ENCODE measurements at regions not wholly inside any gene's neighbourhood (a gene's known extent, or its start where the extent isn't known, plus 50 kb on each side); places are given as distances from the start of the nearest gene placed in this dataset.
A peak's percentile ranks its signal among the peaks of the same experiment; 100 is the strongest.

DNA sequence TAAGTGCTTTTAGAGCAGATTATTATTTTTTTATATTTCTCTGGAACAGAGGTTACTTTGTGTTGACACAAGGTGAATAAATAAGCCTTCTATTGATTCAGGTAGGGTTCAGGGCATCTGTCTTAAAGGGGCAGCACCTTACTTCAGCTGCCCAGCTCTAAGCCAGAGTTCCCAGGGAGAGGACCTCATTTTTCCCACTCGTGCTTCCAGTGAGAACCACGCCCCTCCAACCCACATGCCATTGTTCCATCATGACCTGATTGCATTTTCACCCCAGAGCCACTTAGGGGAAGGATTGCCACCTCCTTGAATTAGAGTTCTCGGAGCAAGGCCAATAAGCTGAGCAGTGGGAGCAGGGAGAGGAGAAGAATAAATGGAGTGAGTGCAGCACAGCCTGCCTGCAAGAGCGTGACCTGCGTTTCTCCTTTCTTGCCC, 104.3 kb upstream of the FRY start:
- Histone ChIP-seq H3K27me3 (ENCODE audit: control insufficient read depth, insufficient read depth, low read length) (no peaks in the 10 kb centered on the region), H3K4me1 (ENCODE audit: control insufficient read depth, insufficient read depth, low read length) (peaks cover 26% of the 10 kb centered on the region), H3K4me3 (ENCODE audit: low read depth, low read length) (no peak overlapping the region), H3K9me3 (ENCODE audit: control insufficient read depth, insufficient read depth, low read length) (no peaks in the 10 kb centered on the region), H3K36me3 (ENCODE audit: control insufficient read depth, insufficient read depth, low read length) (no peaks in the 10 kb centered on the region), H3K9ac (ENCODE audit: low read depth, low read length) (no peak overlapping the region), H3K27ac (ENCODE audit: low read depth, low read length) (no peak overlapping the region)

DNA sequence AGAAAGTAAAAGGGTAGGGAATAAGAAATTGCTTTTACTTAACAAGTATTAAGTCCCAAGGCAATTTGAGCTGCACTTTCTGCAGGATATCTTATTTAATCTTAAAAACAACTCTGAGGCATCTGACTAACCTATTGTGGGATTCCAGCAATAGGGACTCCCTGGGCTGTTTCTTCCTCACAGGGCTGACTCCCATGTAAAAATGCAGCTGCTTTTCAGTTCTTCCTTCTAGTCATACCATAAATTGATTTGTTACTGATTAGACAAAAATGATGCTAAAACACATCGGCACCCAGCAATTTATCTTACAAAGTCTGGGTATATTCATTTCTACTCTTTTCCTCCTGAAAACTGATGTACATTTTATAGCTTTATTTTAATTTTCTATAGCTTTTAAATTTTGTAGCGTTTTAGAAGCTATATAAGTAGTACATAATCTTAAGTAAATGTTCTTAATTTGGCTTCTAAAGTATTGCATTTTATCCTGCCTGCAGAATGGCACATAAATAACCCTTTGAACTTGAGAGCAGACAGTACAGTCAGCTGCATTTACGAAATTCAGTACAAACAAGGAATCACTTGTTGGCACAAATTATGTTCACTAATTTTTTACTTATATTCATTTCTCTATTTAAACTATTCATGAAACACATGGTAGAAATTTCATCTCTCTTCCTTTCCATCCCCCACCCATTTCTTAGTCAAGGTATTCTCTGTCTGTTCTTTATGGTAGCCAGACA, 102.4 kb upstream of the FRY start:
- H3K9ac ChIP-seq (ENCODE audit: low read depth, low read length), result no peak overlapping the region
- H3K4me1 ChIP-seq (ENCODE audit: control insufficient read depth, insufficient read depth, low read length), result peaks cover 14% of the 10 kb centered on the region
- H3K36me3 ChIP-seq (ENCODE audit: control insufficient read depth, insufficient read depth, low read length), result no peaks in the 10 kb centered on the region
- no peak overlapping the region for H3K27ac ChIP-seq (ENCODE audit: low read depth, low read length)
- H3K27me3 ChIP-seq (ENCODE audit: control insufficient read depth, insufficient read depth, low read length), result no peaks in the 10 kb centered on the region
- no peak overlapping the region for H3K4me3 ChIP-seq (ENCODE audit: low read depth, low read length)
- no peaks in the 10 kb centered on the region for H3K9me3 ChIP-seq (ENCODE audit: control insufficient read depth, insufficient read depth, low read length)

DNA sequence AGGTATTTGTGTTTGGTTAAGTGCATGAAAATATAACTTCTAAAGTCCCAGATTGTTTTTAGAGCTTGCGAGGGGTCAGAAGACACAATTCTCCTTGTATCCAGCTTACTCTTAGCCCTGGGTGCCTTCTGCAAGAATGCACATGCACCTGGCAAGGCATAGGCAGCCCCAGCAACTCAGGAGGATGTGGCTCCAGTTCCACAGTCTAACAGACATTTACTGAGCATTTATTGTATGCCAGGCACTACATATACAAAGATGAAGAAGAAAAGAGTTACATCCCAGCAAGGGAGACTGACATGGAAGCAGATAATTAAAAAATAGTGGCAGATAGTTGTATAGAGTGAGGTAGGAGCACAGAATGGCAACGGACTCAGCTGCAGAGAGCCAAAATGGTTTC, 101.1 kb upstream of the FRY start:
- Histone ChIP-seq H3K36me3 (ENCODE audit: control insufficient read depth, insufficient read depth, low read length) (no peaks in the 10 kb centered on the region), H3K27ac (ENCODE audit: low read depth, low read length) (no peak overlapping the region)

DNA sequence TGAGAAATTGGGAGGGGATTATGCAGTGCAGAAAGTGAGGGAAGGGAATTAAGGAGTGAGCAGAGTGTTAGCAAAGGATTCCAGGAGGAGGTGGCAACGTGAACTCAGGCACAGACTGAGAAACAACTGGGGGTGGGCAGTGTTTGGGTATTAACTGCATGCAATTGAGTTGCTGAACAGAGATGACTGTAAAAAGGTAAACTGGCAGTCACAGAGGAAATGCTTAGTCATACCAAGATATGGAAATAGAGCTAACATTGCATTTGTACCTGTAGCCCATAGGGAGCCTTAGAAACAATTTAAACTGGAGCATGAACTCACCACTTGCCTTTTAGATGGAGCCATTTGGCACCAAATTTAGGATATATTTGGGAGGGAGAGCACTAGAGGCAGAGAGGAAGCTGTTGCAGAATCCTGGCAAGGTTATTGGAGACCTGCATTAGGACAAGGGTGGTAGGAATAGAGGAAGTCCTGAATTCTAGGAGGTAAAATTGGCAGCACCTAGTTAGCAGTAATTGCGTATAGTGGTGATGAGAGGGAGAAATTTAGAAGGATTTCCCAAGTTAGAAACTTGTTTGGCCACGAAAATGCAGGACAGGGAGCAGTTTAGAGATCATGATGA, 100.6 kb upstream of the FRY start:
- H3K36me3 ChIP-seq (ENCODE audit: control insufficient read depth, insufficient read depth, low read length), result no peaks in the 10 kb centered on the region
- no peaks in the 10 kb centered on the region for H3K9me3 ChIP-seq (ENCODE audit: control insufficient read depth, insufficient read depth, low read length)
- H3K27ac ChIP-seq (ENCODE audit: low read depth, low read length), result no peak overlapping the region
- H3K4me1 ChIP-seq (ENCODE audit: control insufficient read depth, insufficient read depth, low read length), result peaks cover 14% of the 10 kb centered on the region
- no peaks in the 10 kb centered on the region for H3K27me3 ChIP-seq (ENCODE audit: control insufficient read depth, insufficient read depth, low read length)
- no peak overlapping the region for H3K9ac ChIP-seq (ENCODE audit: low read depth, low read length)
- H3K4me3 ChIP-seq (ENCODE audit: low read depth, low read length), result no peak overlapping the region

More for the DNA sequence above, 101.1 kb upstream of the FRY start:
- Histone ChIP-seq H3K9ac (ENCODE audit: low read depth, low read length) (no peak overlapping the region), H3K4me1 (ENCODE audit: control insufficient read depth, insufficient read depth, low read length) (peaks cover 14% of the 10 kb centered on the region), H3K4me3 (ENCODE audit: low read depth, low read length) (no peak overlapping the region), H3K27me3 (ENCODE audit: control insufficient read depth, insufficient read depth, low read length) (no peaks in the 10 kb centered on the region), H3K9me3 (ENCODE audit: control insufficient read depth, insufficient read depth, low read length) (no peaks in the 10 kb centered on the region)

DNA sequence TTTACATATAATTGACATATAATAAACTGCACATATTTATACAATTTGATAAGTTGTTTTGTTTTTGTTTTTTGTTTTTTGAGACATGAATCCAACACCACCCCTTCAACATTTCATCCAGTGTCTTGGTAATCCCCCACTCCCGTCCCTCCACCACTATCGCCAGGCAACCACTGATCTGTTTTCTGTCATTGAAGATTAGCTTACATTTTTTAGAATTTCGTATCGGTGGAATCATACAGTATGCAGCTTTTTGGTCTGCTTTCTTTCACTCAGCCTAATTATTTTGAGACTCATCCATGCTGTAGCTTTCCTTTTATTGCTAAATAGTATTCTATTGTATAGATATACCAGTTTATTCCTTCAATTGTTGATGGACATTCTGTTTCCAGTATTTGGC, 94.1 kb upstream of the FRY start:
- Histone ChIP-seq H3K9me3 (ENCODE audit: control insufficient read depth, insufficient read depth, low read length) (no peaks in the 10 kb centered on the region), H3K27ac (ENCODE audit: low read depth, low read length) (no peak overlapping the region), H3K36me3 (ENCODE audit: control insufficient read depth, insufficient read depth, low read length) (no peaks in the 10 kb centered on the region), H3K9ac (ENCODE audit: low read depth, low read length) (no peak overlapping the region), H3K4me3 (ENCODE audit: low read depth, low read length) (no peak overlapping the region), H3K4me1 (ENCODE audit: control insufficient read depth, insufficient read depth, low read length) (no peaks in the 10 kb centered on the region), H3K27me3 (ENCODE audit: control insufficient read depth, insufficient read depth, low read length) (no peaks in the 10 kb centered on the region)

DNA sequence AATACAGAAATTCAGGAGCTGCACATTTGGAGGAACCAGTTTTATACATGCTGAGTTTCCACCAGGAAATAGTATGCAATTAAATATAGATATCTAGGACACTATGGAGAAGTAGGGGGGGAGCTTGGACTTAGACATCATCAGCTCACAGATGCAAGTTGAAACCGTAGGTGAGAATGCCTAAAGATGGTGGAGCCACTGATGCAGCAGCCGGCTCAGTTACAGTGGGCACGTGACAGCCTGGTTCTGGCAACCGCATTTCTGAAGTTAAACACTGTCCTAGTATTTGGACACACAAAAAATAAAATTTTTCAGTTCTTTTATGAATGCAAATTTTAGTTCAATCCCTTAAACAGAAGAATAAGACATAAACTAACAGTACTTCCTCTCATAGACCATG, 91.5 kb upstream of the FRY start:
- Histone ChIP-seq H3K27ac (ENCODE audit: low read depth, low read length) (no peak overlapping the region), H3K4me3 (ENCODE audit: low read depth, low read length) (no peak overlapping the region), H3K27me3 (ENCODE audit: control insufficient read depth, insufficient read depth, low read length) (no peaks in the 10 kb centered on the region), H3K9ac (ENCODE audit: low read depth, low read length) (no peak overlapping the region), H3K36me3 (ENCODE audit: control insufficient read depth, insufficient read depth, low read length) (no peaks in the 10 kb centered on the region), H3K9me3 (ENCODE audit: control insufficient read depth, insufficient read depth, low read length) (no peaks in the 10 kb centered on the region), H3K4me1 (ENCODE audit: control insufficient read depth, insufficient read depth, low read length) (no peaks in the 10 kb centered on the region)

DNA sequence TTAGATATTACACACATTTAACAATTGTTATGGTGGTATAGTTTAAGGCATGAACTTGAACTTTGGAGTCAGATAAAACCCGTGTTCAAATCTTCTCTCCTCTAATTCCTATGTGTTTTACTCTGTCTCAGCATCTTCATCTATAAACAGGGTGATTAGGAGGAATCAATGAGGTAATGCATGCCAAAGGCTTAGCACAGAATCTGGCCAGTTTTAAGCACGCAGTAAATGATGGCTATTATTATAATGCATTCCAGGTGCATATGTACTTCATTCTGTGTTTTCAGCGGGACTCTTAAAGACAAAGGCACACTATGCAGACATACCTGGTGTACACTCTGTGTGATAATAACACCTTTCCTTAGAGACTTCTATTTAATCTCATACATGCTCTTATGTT, 88.0 kb upstream of the FRY start:
- Histone ChIP-seq H3K4me3 (ENCODE audit: low read depth, low read length) (no peak overlapping the region), H3K9me3 (ENCODE audit: control insufficient read depth, insufficient read depth, low read length) (no peaks in the 10 kb centered on the region), H3K9ac (ENCODE audit: low read depth, low read length) (no peak overlapping the region), H3K27ac (ENCODE audit: low read depth, low read length) (no peak overlapping the region), H3K27me3 (ENCODE audit: control insufficient read depth, insufficient read depth, low read length) (no peaks in the 10 kb centered on the region), H3K36me3 (ENCODE audit: control insufficient read depth, insufficient read depth, low read length) (no peaks in the 10 kb centered on the region), H3K4me1 (ENCODE audit: control insufficient read depth, insufficient read depth, low read length) (no peaks in the 10 kb centered on the region; the same call in 1 of the 2 replicates)

DNA sequence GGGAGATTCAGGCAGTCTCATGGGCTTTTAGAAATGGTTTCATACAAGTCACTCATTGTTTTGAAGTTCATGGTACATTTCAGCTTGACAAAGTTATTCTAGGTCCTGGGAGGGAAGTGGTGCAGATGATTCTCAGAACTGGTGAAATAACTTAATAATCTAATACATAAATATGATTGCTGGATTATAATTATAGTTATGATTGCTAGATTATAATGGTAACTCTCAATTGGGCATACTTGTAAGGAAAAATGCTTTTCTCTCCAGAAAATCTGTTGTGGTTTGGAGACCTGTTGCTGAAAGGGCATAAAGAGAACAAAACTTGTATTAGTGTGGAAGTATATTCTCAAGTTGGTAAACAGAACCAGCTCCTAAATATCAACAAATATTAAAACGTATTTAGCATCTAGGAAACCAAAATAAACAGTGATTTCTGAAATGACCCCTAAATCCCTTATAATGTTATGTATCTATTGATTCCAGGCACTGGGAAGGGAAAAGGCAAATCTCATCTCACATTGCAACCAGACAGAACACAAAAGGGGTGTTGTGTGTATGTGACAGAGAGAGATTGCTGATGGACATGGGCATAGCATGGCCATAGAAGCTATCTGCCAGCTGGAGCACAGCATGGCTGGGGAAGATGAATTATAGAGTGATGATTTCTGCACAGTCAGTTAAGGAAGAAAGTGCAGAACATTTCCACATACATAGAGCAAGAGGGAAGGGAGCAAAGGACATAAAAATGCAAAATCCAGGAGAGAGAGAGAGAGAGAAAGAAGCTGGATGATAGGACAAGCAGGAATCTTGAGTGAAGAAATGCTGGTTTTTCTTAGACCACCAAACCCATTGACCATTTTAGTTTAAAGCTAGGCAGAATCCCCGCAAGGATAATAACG, 87.1 kb upstream of the FRY start:
- no peaks in the 10 kb centered on the region for H3K36me3 ChIP-seq (ENCODE audit: control insufficient read depth, insufficient read depth, low read length)
- no peaks in the 10 kb centered on the region for H3K9me3 ChIP-seq (ENCODE audit: control insufficient read depth, insufficient read depth, low read length)
- no peak overlapping the region for H3K9ac ChIP-seq (ENCODE audit: low read depth, low read length)
- no peak overlapping the region for H3K27ac ChIP-seq (ENCODE audit: low read depth, low read length)
- H3K4me3 ChIP-seq (ENCODE audit: low read depth, low read length), result no peak overlapping the region
- H3K4me1 ChIP-seq (ENCODE audit: control insufficient read depth, insufficient read depth, low read length), result no peaks in the 10 kb centered on the region; the same call in 1 of the 2 replicates
- H3K27me3 ChIP-seq (ENCODE audit: control insufficient read depth, insufficient read depth, low read length), result no peaks in the 10 kb centered on the region

DNA sequence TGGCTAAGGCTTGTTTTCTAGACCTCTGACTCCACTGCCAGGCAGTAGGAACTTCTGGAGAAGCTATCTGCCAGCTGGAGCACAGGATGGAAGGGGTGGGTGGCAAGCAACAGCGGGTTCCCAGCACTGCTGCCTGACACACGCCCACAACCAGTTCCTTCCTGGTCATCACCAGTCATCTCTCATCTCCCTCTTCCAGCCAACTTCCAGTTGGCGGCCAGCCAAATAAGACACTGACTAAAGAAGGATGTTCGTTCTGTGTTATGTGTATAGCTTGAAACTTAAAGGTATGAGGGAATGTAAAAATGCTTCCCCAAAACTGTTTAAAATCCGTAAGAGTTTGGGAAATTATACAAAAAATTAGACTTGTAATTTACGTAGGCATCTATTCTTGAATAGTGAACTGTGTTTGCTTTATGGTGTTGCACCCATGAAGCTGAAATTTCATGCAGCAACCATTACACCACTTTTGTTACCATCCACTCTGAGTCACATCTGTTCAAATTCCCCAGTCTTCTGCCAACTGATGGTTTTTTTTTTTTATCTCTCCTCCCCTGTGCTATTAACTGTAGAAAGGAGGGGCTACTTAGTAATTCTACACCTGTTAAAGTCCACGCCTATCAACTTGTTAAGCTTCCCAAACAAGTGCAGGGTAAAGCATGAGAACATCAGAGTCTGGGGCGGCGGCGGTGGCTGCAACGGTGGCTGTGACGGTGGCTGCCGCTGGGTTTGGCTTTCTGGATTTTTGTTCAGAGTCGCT, 86.2 kb upstream of the FRY start:
- Histone ChIP-seq H3K27ac (ENCODE audit: low read depth, low read length) (no peak overlapping the region), H3K4me3 (ENCODE audit: low read depth, low read length) (0 out of 2 replicates have a peak overlapping the region, but pooled peaks have one; percentile 7), H3K36me3 (ENCODE audit: control insufficient read depth, insufficient read depth, low read length) (no peaks in the 10 kb centered on the region), H3K9me3 (ENCODE audit: control insufficient read depth, insufficient read depth, low read length) (no peaks in the 10 kb centered on the region), H3K27me3 (ENCODE audit: control insufficient read depth, insufficient read depth, low read length) (no peaks in the 10 kb centered on the region), H3K4me1 (ENCODE audit: control insufficient read depth, insufficient read depth, low read length) (no peaks in the 10 kb centered on the region; the same call in 1 of the 2 replicates), H3K9ac (ENCODE audit: low read depth, low read length) (no peak overlapping the region)

DNA sequence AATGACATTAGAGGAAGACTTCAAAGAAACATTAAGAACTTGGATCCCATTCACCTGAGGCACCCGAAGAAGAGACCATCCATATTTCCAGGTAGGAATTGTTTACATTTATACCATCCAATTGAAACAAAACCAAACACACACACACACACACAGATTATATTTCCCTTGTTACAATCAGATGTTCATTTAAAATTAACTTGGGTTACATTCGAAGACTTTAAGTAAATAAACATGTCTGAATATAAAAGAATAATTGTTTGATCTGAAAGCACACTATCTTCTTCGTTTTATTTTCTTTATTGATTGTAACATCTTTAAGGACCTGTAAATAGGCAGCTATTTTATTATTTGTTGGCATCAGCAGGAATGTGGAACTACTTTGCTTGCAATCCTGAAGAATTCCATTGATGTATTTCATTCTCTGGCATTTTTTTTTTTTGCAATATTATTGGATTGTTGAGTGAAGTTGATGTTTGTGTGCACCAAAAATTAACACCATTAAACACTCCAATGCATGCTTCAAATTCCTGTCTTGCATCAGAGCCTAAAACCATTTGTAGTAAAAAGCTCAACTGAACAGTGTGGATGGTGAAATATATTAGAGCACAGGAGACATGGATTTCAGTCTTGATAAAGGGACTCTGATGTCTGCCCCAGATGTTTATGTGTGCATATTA, 85.3 kb upstream of the FRY start:
- H3K4me1 ChIP-seq (ENCODE audit: control insufficient read depth, insufficient read depth, low read length), result no peaks in the 10 kb centered on the region; the same call in 1 of the 2 replicates
- no peaks in the 10 kb centered on the region for H3K36me3 ChIP-seq (ENCODE audit: control insufficient read depth, insufficient read depth, low read length)
- H3K27me3 ChIP-seq (ENCODE audit: control insufficient read depth, insufficient read depth, low read length), result no peaks in the 10 kb centered on the region
- H3K9ac ChIP-seq (ENCODE audit: low read depth, low read length), result no peak overlapping the region
- no peak overlapping the region for H3K4me3 ChIP-seq (ENCODE audit: low read depth, low read length)
- no peaks in the 10 kb centered on the region for H3K9me3 ChIP-seq (ENCODE audit: control insufficient read depth, insufficient read depth, low read length)
- H3K27ac ChIP-seq (ENCODE audit: low read depth, low read length), result no peak overlapping the region

Data from HUES48 (cell line).